ENCODE measurements at regions not wholly inside any gene's neighbourhood (a gene's known extent, or its start where the extent isn't known, plus 50 kb on each side); places are given as distances from the start of the nearest gene placed in this dataset.

GRCh38 chr5:45035991-45036390 is 227.2 kb downstream of the MRPS30 start:
- Histone ChIP-seq H3K4me3 (ENCODE audit: control extremely low read depth in 1 of 5, extremely low read depth in 1 of 5, insufficient read depth in 1 of 5, low read depth in 2 of 5, low read length in 4 of 5) (no peak overlapping the region), H2AFZ (ENCODE audit: insufficient read depth, low read depth, low read length, poor library complexity, severe bottlenecking) (no peak overlapping the region), H3K79me2 (ENCODE audit: control insufficient read depth, insufficient read depth, low read length) (no peaks in the 10 kb centered on the region), H4K20me1 (ENCODE audit: control insufficient read depth, insufficient read depth, low read length, poor library complexity, severe bottlenecking) (no peaks in the 10 kb centered on the region), H3K36me3 (replicated peaks in 1 of 2; ENCODE audit: control extremely low read depth in 1 of 2, control insufficient read depth in 1 of 2, extremely low read depth in 1 of 2, insufficient read depth in 2 of 2, low read length in 1 of 2) (no peaks in the 10 kb centered on the region), H3K27ac (ENCODE audit: low read length in 2 of 2) (no peak overlapping the region), H3K9me3 (ENCODE audit: control extremely low read depth in 1 of 3, control insufficient read depth in 2 of 3, insufficient read depth in 1 of 3, low read length in 2 of 3) (no peaks in the 10 kb centered on the region), H3K27me3 (replicated peaks in 1 of 4; ENCODE audit: control extremely low read depth in 1 of 4, control insufficient read depth in 3 of 4, insufficient read depth in 4 of 4, low read length in 3 of 4) (no peaks in the 10 kb centered on the region), H3K4me2 (replicated peaks; ENCODE audit: low read depth, low read length, poor library complexity, severe bottlenecking) (no peak overlapping the region), H3K9ac (ENCODE audit: low read length) (no peak overlapping the region), H3K4me1 (ENCODE audit: control insufficient read depth in 2 of 2, insufficient read depth in 2 of 2, low read length in 2 of 2) (no peaks in the 10 kb centered on the region)
- H3K4me1 Mint-ChIP-seq, result no peaks in the 10 kb centered on the region
- no peak for TF ChIP-seq EZH2 (IDR thresholded peaks at IDR 0.05; ENCODE audit: borderline replicate concordance, insufficient read depth, low read depth, low read length, poor library complexity, severe bottlenecking)
- TF ChIP-seq, protein P1, sequence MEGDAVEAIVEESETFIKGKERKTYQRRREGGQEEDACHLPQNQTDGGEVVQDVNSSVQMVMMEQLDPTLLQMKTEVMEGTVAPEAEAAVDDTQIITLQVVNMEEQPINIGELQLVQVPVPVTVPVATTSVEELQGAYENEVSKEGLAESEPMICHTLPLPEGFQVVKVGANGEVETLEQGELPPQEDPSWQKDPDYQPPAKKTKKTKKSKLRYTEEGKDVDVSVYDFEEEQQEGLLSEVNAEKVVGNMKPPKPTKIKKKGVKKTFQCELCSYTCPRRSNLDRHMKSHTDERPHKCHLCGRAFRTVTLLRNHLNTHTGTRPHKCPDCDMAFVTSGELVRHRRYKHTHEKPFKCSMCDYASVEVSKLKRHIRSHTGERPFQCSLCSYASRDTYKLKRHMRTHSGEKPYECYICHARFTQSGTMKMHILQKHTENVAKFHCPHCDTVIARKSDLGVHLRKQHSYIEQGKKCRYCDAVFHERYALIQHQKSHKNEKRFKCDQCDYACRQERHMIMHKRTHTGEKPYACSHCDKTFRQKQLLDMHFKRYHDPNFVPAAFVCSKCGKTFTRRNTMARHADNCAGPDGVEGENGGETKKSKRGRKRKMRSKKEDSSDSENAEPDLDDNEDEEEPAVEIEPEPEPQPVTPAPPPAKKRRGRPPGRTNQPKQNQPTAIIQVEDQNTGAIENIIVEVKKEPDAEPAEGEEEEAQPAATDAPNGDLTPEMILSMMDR (IDR thresholded peaks at IDR 0.05), result no peak
- no peaks in the 10 kb centered on the region for H3K27me3 Mint-ChIP-seq
- H3K27ac Mint-ChIP-seq, result no peak overlapping the region
- DNase-seq, result no peak
- H3K4me3 Mint-ChIP-seq, result no peak overlapping the region
- intact Hi-C loops (cut with micrococcal nuclease), result no loop called here
- ChIA-PET CTCF (no interaction called here), POLR2A (no interaction called here)
- no CpG with 5 or more reads among the region's 1 CpG for WGBS (ENCODE audit: insufficient coverage)
- H3K9me3 Mint-ChIP-seq (ENCODE audit: insufficient read depth), result no peaks in the 10 kb centered on the region
- ATAC-seq (ENCODE audit: low read depth), result no peak

DNA sequence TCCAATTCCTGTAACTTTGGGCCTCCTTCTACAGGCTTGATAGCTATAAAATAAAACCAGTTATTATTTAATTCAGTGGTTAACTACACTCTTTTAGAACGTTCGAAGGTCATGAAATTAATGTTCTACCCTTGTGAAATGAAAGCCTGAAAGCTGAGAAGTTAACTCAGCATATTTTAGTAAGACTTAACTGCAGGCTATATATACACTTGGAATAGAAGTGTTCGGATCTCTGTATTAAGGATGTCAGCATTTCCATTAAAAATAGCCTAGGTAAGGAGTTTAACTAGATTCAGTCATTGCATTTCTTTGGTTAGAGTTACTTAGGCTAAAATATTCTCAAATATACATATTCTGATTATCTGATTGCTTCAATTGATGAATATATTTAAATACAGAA is 229.2 kb downstream of the MRPS30 start:
- no peak for DNase-seq
- POLR2A ChIA-PET, result no interaction called here
- CTCF ChIA-PET, result no interaction called here

More for the DNA sequence above, 229.2 kb downstream of the MRPS30 start:
- Histone ChIP-seq H3K4me2 (replicated peaks; ENCODE audit: low read depth, low read length, poor library complexity, severe bottlenecking) (no peak overlapping the region), H3K27ac (ENCODE audit: low read length in 2 of 2) (no peak overlapping the region), H3K4me1 (ENCODE audit: control insufficient read depth in 2 of 2, insufficient read depth in 2 of 2, low read length in 2 of 2) (no peaks in the 10 kb centered on the region), H3K4me3 (ENCODE audit: control extremely low read depth in 1 of 5, extremely low read depth in 1 of 5, insufficient read depth in 1 of 5, low read depth in 2 of 5, low read length in 4 of 5) (no peak overlapping the region), H3K9me3 (ENCODE audit: control extremely low read depth in 1 of 3, control insufficient read depth in 2 of 3, insufficient read depth in 1 of 3, low read length in 2 of 3) (no peaks in the 10 kb centered on the region), H3K79me2 (ENCODE audit: control insufficient read depth, insufficient read depth, low read length) (no peaks in the 10 kb centered on the region), H3K9ac (ENCODE audit: low read length) (no peak overlapping the region), H3K27me3 (replicated peaks in 1 of 4; ENCODE audit: control extremely low read depth in 1 of 4, control insufficient read depth in 3 of 4, insufficient read depth in 4 of 4, low read length in 3 of 4) (no peaks in the 10 kb centered on the region), H3K36me3 (replicated peaks in 1 of 2; ENCODE audit: control extremely low read depth in 1 of 2, control insufficient read depth in 1 of 2, extremely low read depth in 1 of 2, insufficient read depth in 2 of 2, low read length in 1 of 2) (no peaks in the 10 kb centered on the region), H2AFZ (ENCODE audit: insufficient read depth, low read depth, low read length, poor library complexity, severe bottlenecking) (no peak overlapping the region), H4K20me1 (ENCODE audit: control insufficient read depth, insufficient read depth, low read length, poor library complexity, severe bottlenecking) (no peaks in the 10 kb centered on the region)
- no CpG with 5 or more reads among the region's 3 CpGs for WGBS (ENCODE audit: insufficient coverage)
- H3K27ac Mint-ChIP-seq, result no peak overlapping the region
- intact Hi-C loops (cut with micrococcal nuclease), result no loop called here
- H3K27me3 Mint-ChIP-seq, result no peaks in the 10 kb centered on the region
- H3K4me1 Mint-ChIP-seq, result no peaks in the 10 kb centered on the region
- H3K9me3 Mint-ChIP-seq (ENCODE audit: insufficient read depth), result no peaks in the 10 kb centered on the region
- no peak overlapping the region for H3K4me3 Mint-ChIP-seq
- ATAC-seq (ENCODE audit: low read depth), result no peak
- no peak for TF ChIP-seq EZH2 (IDR thresholded peaks at IDR 0.05; ENCODE audit: borderline replicate concordance, insufficient read depth, low read depth, low read length, poor library complexity, severe bottlenecking)
- TF ChIP-seq, protein P1 (IDR thresholded peaks at IDR 0.05), result no peak
